ENCODE measurements at regions not wholly inside any gene's neighbourhood (a gene's known extent, or its start where the extent isn't known, plus 50 kb on each side); places are given as distances from the start of the nearest gene placed in this dataset.

- BruUV-seq (replicated peaks) = no TSS peak
These were observed 101.5 kb upstream of the RAP1B start for GRCh38 chr12:68509242-68509641.

GRCh38 chr12:68510397-68510796 lies 100.3 kb upstream of the RAP1B start:
- no peak overlapping the region for H3K9ac ChIP-seq (ENCODE audit: low read length)
- BruUV-seq (replicated peaks) = no TSS peak
- intact Hi-C loops (cut with micrococcal nuclease) = no loop called here
- H3K27me3 ChIP-seq (ENCODE audit: low read length) = no peaks in the 10 kb centered on the region
- no peaks in the 10 kb centered on the region for H3K4me1 ChIP-seq (ENCODE audit: insufficient read depth, low read length)
- ATAC-seq (peak; percentile 37; the same call in 1 of the 2 replicates), DNase-seq (peak; percentile 7)
- no peak overlapping the region for H3K4me2 ChIP-seq (ENCODE audit: low read length)
- H3K79me2 ChIP-seq (ENCODE audit: low read length) = no peaks in the 10 kb centered on the region
- TF ChIP-seq EZH2phosphoT487 (IDR thresholded peaks at IDR 0.05; ENCODE audit: borderline replicate concordance, low read length) = no peak
- TF ChIP-seq CTCF (conservative IDR thresholded peaks at IDR 0.05; ENCODE audit: low read depth, low read length) = no peak
- TF ChIP-seq EZH2 (IDR thresholded peaks at IDR 0.05; ENCODE audit: low read length, unreplicated experiment) = no peak
- no peaks in the 10 kb centered on the region for H3K9me3 ChIP-seq (ENCODE audit: low read length)
- H3K36me3 ChIP-seq (ENCODE audit: low read depth, low read length) = no peaks in the 10 kb centered on the region
- H3K27ac ChIP-seq (ENCODE audit: low read length) = no peak overlapping the region
- POLR2A ChIA-PET (ENCODE audit: unreplicated experiment) = no interaction called here
- no peaks in the 10 kb centered on the region for H4K20me1 ChIP-seq (ENCODE audit: low read length)
- no peaks in the 10 kb centered on the region for H3F3A ChIP-seq (ENCODE audit: low read length, unreplicated experiment)
- no peaks in the 10 kb centered on the region for H3K9me2 ChIP-seq (replicated peaks; ENCODE audit: low read length)
- no peak overlapping the region for H3K4me3 ChIP-seq (ENCODE audit: low read length)
- no peak overlapping the region for H2AFZ ChIP-seq (ENCODE audit: low read length)
- CTCF ChIA-PET = no interaction called here

More at GRCh38 chr12:68509242-68509641, 101.5 kb upstream of the RAP1B start:
- DNase-seq (no peak), ATAC-seq (no peak)
- no peaks in the 10 kb centered on the region for H3K9me3 ChIP-seq (ENCODE audit: low read length)
- H3F3A ChIP-seq (ENCODE audit: low read length, unreplicated experiment) = no peaks in the 10 kb centered on the region
- H3K9me2 ChIP-seq (replicated peaks; ENCODE audit: low read length) = no peaks in the 10 kb centered on the region
- CTCF ChIA-PET = no interaction called here
- no peak overlapping the region for H3K4me3 ChIP-seq (ENCODE audit: low read length)
- no peaks in the 10 kb centered on the region for H3K79me2 ChIP-seq (ENCODE audit: low read length)
- intact Hi-C loops (cut with micrococcal nuclease) = no loop called here
- H3K4me1 ChIP-seq (ENCODE audit: insufficient read depth, low read length) = no peaks in the 10 kb centered on the region
- no peak for TF ChIP-seq CTCF (conservative IDR thresholded peaks at IDR 0.05; ENCODE audit: low read depth, low read length)
- no peak for TF ChIP-seq EZH2 (IDR thresholded peaks at IDR 0.05; ENCODE audit: low read length, unreplicated experiment)
- no peak for TF ChIP-seq EZH2phosphoT487 (IDR thresholded peaks at IDR 0.05; ENCODE audit: borderline replicate concordance, low read length)
- no peaks in the 10 kb centered on the region for H4K20me1 ChIP-seq (ENCODE audit: low read length)
- no peak overlapping the region for H3K27ac ChIP-seq (ENCODE audit: low read length)
- H3K36me3 ChIP-seq (ENCODE audit: low read depth, low read length) = no peaks in the 10 kb centered on the region
- no peaks in the 10 kb centered on the region for H3K27me3 ChIP-seq (ENCODE audit: low read length)
- POLR2A ChIA-PET (ENCODE audit: unreplicated experiment) = no interaction called here
- H3K4me2 ChIP-seq (ENCODE audit: low read length) = no peak overlapping the region
- H2AFZ ChIP-seq (ENCODE audit: low read length) = no peak overlapping the region
- H3K9ac ChIP-seq (ENCODE audit: low read length) = no peak overlapping the region

GRCh38 chr12:68514807-68515411 lies 95.8 kb upstream of the RAP1B start:
- H4K20me1 ChIP-seq (ENCODE audit: low read length) = no peaks in the 10 kb centered on the region
- ATAC-seq (no peak), DNase-seq (no peak)
- TF ChIP-seq CTCF (conservative IDR thresholded peaks at IDR 0.05; ENCODE audit: low read depth, low read length) = no peak
- no peak for TF ChIP-seq EZH2phosphoT487 (IDR thresholded peaks at IDR 0.05; ENCODE audit: borderline replicate concordance, low read length)
- TF ChIP-seq EZH2 (IDR thresholded peaks at IDR 0.05; ENCODE audit: low read length, unreplicated experiment) = no peak
- no peaks in the 10 kb centered on the region for H3K4me1 ChIP-seq (ENCODE audit: insufficient read depth, low read length)
- H3K4me3 ChIP-seq (ENCODE audit: low read length) = no peak overlapping the region
- no peaks in the 10 kb centered on the region for H3K36me3 ChIP-seq (ENCODE audit: low read depth, low read length)
- H3K9ac ChIP-seq (ENCODE audit: low read length) = no peak overlapping the region
- POLR2A ChIA-PET (ENCODE audit: unreplicated experiment) = no interaction called here
- CTCF ChIA-PET = no interaction called here
- no peak overlapping the region for H3K27ac ChIP-seq (ENCODE audit: low read length)
- H3K9me3 ChIP-seq (ENCODE audit: low read length) = no peaks in the 10 kb centered on the region
- H3K4me2 ChIP-seq (ENCODE audit: low read length) = no peak overlapping the region
- intact Hi-C loops (cut with micrococcal nuclease) = no loop called here
- H3K9me2 ChIP-seq (replicated peaks; ENCODE audit: low read length) = no peaks in the 10 kb centered on the region
- BruUV-seq (replicated peaks) = no TSS peak
- no peak overlapping the region; the same call in 1 of the 2 replicates for H2AFZ ChIP-seq (ENCODE audit: low read length)
- no peaks in the 10 kb centered on the region for H3K79me2 ChIP-seq (ENCODE audit: low read length)
- H3F3A ChIP-seq (ENCODE audit: low read length, unreplicated experiment) = no peaks in the 10 kb centered on the region
- H3K27me3 ChIP-seq (ENCODE audit: low read length) = no peaks in the 10 kb centered on the region
